AG04449 (cell line): ENCODE measurements at regions not wholly inside any gene's neighbourhood (a gene's known extent, or its start where the extent isn't known, plus 50 kb on each side); places are given as distances from the start of the nearest gene placed in this dataset.

Source experiments
- CTCF ChIA-PET: fragments of 350-600 bp; formaldehyde crosslinking; extraction: SDS; loops from one replicate; lab custom pipeline; 2021; ENCODE audit warnings: antibody characterized with exemption; lab: Yijun Ruan, JAX
- POLR2A ChIA-PET: fragments of 400-600, 350-600 bp; formaldehyde crosslinking; extraction: SDS; loops from one replicate; lab custom pipeline; 2020; ENCODE audit warnings: antibody characterized with exemption, inconsistent platforms; lab: Yijun Ruan, JAX
- DNase-seq: peaks from one replicate; pipeline ENCODE4 v3.0.0-alpha.2; 2010; ENCODE audit warnings: low read depth, low spot score
- H3K4me3 ChIP-seq: 2 replicates; pipeline ENCODE4 v1.5.1; 2011; ENCODE audit warnings: low read depth, mild to moderate bottlenecking, control low read depth, low read length
- TF ChIP-seq, protein P1 (sequence below): IDR thresholded peaks from one replicate; pipeline ENCODE4 v1.5.1; 2011; ENCODE audit warnings: mild to moderate bottlenecking, moderate library complexity, low read length, control low read depth, inconsistent platforms; ENCODE audit not compliant: insufficient read depth; ENCODE audit errors: missing control alignments

DNA sequence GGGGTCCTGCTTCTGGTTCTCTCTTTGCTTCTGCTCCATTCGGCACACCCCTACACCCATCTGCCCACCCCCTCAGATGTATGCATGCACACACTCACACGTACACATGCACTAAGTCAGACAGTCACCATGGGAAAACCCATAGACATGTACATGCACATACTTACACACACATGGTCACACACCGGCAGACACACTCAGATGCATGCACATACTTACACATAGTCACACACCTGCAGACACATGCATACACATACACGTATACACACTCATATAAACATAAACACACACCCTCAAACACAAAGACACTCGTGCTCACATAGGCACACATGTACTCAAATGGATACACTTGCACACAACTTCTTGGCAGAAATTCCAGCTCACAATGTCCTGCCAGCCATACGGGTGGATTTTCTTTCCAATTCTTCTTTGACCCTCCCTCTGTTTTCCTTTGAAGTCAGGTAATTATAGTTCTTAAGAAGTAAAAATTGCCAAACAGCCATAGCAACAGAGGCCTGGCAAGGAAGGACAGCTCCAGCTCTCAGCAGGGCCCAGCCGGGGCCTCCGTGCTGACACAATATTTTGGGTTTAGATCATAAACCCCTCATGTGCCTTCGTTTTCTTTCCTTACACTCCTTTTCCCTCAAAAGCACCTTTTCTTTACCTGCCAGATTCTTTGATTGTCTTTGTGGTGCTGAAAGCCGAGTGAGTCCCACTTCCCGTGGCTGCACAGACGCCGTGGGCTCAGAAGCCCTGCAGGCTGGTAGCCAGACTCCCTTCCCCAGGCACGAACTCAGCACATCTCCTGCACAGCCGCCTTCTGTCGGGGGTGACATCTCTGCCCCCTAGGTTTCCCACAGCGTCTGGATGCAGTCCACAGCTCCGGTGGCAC lies 195.7 kb downstream of the ARL4C start:
- TF ChIP-seq, protein P1, sequence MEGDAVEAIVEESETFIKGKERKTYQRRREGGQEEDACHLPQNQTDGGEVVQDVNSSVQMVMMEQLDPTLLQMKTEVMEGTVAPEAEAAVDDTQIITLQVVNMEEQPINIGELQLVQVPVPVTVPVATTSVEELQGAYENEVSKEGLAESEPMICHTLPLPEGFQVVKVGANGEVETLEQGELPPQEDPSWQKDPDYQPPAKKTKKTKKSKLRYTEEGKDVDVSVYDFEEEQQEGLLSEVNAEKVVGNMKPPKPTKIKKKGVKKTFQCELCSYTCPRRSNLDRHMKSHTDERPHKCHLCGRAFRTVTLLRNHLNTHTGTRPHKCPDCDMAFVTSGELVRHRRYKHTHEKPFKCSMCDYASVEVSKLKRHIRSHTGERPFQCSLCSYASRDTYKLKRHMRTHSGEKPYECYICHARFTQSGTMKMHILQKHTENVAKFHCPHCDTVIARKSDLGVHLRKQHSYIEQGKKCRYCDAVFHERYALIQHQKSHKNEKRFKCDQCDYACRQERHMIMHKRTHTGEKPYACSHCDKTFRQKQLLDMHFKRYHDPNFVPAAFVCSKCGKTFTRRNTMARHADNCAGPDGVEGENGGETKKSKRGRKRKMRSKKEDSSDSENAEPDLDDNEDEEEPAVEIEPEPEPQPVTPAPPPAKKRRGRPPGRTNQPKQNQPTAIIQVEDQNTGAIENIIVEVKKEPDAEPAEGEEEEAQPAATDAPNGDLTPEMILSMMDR = no peak

DNA sequence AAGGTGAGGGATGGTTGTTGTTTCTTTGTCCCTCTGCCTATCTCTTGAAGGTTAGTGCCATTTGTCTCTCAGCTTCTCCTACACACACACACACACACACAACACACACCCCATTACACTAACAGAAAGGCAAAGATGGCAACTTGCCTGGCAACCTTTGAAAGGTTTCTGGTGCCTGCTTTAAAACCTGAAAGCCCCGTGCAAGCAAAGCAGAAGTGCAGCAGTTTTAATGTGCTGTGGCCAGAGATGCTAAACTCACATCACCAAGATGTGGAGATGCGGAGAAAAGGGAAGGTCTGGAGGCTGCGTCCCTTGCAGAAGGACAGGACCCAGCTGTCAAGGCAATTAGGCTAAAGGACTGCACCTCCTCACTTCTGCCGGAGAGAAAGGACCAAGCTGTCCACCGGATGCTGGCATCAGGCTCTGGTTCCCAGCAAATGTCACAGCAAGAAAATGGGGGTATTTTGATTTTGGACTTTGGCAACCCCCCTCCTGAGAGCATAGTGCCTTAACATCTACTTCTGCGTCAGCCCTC lies 196.4 kb downstream of the ARL4C start:
- CTCF ChIA-PET = interaction anchor here (3.4 kb wide), 1 partner anchor 10 kb away, joined by 15 read pairs; no protein-coding TSS in a partner anchor
- POLR2A ChIA-PET = no interaction called here

More for the DNA sequence above, 195.7 kb downstream of the ARL4C start:
- CTCF ChIA-PET = interaction anchor here (1.0 kb wide), 1 partner anchor 10 kb away, joined by 3 read pairs; no protein-coding TSS in a partner anchor
- H3K4me3 ChIP-seq = no peak overlapping the region
- POLR2A ChIA-PET = no interaction called here
- no peak for DNase-seq

DNA sequence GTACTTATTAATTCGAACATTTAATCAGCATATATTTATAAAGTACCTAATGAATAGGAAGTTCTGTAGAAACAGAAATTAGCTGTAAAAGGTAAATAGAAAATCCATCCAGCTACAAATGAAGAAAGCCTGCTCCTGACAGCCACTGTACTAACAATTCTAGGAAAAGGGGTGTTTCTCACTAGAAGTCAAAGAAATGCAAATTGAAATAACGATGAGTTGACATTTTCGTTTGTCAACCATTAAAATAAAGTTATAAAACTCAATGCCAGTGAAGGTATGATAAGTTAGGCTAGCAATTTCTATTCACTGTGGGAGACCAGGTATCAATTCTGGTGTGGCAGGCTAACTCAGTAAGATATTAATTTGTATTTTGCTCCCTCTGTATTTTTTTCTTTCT lies 198.0 kb downstream of the ARL4C start:
- DNase-seq = no peak
- CTCF ChIA-PET = interaction anchor here (1.3 to 3.4 kb wide), 2 partner anchors 9 kb away, joined by 3 to 15 read pairs; no protein-coding TSS in a partner anchor
- TF ChIP-seq, protein P1 = no peak
- POLR2A ChIA-PET = no interaction called here
- no peak overlapping the region for H3K4me3 ChIP-seq

More for the DNA sequence above, 196.4 kb downstream of the ARL4C start:
- no peak for DNase-seq
- H3K4me3 ChIP-seq = no peak overlapping the region
- TF ChIP-seq, protein P1 = no peak

DNA sequence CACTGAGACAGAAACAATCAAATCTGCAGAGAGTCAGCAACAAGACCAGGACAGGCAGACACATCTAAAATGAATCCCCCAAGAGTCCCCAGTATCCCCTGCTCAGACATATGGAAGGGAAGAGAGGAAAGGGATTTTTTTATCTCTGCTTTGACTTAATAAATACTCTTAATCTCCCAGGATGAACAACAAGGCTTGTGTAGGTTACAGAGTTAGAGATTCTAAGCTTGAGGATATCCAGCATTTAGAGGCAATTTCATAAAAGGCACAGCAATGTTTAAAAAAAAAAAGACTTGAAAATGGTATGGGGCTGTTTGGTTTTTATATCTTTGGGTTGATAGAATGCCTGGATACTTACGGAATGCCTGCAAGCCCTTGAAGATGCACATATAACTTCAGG lies 199.9 kb downstream of the ARL4C start:
- no peak for DNase-seq
- POLR2A ChIA-PET = no interaction called here
- CTCF ChIA-PET = no interaction called here
- H3K4me3 ChIP-seq = no peak overlapping the region
- TF ChIP-seq, protein P1 = no peak

DNA sequence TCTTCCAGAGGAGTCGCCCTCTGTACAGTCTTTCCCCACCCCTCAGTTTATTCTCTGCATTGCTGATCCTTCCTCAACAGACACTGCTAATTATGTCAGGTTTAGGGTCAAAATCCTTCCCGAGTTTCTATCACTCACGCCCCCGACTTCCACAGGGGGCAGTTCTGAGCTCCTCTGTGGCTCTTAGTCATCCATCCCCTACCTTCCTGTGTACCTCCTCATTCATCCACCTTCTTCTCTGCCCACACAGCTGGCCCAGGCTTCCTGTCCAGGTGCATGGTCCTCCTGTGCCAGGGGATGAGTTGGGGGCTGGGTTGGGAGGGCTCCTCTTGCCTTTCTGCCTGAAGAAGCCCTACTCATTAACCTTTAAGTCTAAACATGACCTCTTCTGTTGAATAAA lies 202.9 kb downstream of the ARL4C start:
- CTCF ChIA-PET = interaction anchor here (0.8 to 3.9 kb wide), 3 partner anchors 11 to 208 kb away, joined by 3 to 17 read pairs (median 3); no protein-coding TSS in a partner anchor
- no peak overlapping the region for H3K4me3 ChIP-seq
- no peak for DNase-seq
- TF ChIP-seq, protein P1 = no peak
- POLR2A ChIA-PET = no interaction called here

DNA sequence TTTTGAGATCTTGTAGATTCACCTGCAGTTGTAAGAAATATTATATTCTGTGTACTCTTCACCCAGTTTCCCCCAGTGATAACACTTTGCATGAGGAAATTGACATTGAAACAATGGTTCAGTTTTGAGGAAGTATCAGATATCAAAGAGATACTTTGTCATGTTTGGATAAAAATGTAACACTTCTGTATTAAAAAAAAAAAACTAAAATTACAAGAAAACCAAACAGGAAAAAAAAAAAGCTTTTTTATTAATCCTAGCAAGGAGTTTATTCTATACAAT lies 204.0 kb downstream of the ARL4C start:
- ChIA-PET CTCF (interaction anchor here (0.7 to 3.9 kb wide), 4 partner anchors 12 to 253 kb away, joined by 3 to 17 read pairs (median 9); no protein-coding TSS in a partner anchor), POLR2A (no interaction called here)
- H3K4me3 ChIP-seq = no peak overlapping the region
- TF ChIP-seq, protein P1 = no peak
- no peak for DNase-seq
